ENCODE measurements at regions not wholly inside any gene's neighbourhood (a gene's known extent, or its start where the extent isn't known, plus 50 kb on each side); places are given as distances from the start of the nearest gene placed in this dataset.
"Not testable (repeated sequence)": the region's sequence is repeated elsewhere in the genome, so short reads cannot be mapped to it uniquely, and the experiment has no call there.

DNA sequence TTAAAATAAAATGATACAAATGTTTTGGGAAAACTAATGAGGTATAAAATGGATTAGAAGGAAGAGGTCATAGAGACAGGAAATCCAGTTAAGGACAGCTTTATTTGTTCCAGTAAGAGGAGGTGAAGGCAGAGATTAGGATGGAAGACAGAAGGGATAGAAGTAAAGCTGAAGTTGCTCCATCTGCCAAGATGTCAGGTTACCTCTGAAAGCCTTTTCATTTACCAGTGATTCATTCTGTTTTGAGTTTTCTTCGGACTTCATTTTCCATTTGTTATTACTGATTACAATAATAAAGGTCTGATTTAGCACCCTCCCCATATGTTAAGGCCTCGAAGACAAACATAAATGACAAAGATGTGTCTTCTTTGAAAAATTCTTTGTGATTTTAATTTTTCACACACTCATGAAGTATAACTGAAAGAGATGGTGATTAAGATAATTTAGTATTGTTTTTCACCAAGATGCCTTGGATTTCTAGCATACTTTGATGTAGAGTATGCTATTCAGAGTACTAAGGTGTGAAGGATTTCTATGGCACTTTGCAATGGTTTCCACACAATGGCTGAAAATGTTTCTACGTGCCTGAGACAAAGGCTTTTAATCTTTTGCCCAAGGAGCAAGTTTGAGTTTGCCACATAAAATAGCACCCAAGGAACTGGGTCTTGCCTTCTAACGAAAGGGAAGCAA is 75.4 kb upstream of the PLAAT1 start:
- no peaks in the 10 kb centered on the region for H3K27me3 ChIP-seq (ENCODE audit: low read depth)
- no peaks in the 10 kb centered on the region for H3K9me3 ChIP-seq
- no peak overlapping the region for H3K4me3 ChIP-seq
- H3K27ac ChIP-seq = no peak overlapping the region
- H3K36me3 ChIP-seq = no peaks in the 10 kb centered on the region
- H3K4me1 ChIP-seq = no peaks in the 10 kb centered on the region
- DNase-seq (no peak), ATAC-seq (no peak)
- intact Hi-C loops (cut with DNase I) = no loop called here
- TF ChIP-seq, protein P1, sequence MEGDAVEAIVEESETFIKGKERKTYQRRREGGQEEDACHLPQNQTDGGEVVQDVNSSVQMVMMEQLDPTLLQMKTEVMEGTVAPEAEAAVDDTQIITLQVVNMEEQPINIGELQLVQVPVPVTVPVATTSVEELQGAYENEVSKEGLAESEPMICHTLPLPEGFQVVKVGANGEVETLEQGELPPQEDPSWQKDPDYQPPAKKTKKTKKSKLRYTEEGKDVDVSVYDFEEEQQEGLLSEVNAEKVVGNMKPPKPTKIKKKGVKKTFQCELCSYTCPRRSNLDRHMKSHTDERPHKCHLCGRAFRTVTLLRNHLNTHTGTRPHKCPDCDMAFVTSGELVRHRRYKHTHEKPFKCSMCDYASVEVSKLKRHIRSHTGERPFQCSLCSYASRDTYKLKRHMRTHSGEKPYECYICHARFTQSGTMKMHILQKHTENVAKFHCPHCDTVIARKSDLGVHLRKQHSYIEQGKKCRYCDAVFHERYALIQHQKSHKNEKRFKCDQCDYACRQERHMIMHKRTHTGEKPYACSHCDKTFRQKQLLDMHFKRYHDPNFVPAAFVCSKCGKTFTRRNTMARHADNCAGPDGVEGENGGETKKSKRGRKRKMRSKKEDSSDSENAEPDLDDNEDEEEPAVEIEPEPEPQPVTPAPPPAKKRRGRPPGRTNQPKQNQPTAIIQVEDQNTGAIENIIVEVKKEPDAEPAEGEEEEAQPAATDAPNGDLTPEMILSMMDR (IDR thresholded peaks at IDR 0.05) = no peak

DNA sequence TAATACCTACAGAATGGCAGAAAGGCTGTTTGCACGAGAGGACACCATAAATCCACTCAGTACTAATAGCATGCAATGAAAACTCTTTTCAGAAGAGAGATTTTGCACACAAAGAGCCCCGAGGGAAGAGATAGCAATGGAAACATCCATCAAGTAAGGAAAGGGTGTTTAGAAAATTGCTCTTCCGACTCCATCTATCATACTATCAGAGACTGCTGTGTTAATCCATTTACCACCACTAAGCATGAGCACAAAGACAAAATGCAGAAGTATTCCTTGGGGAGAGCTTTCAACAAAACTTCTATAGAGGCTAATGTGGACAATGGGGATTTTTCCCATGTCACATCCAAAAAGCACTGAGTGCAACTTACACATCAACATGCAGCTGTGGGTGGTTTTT is 72.1 kb upstream of the PLAAT1 start:
- TF ChIP-seq, protein P1 (IDR thresholded peaks at IDR 0.05) = no peak
- ATAC-seq = no peak
- H3K27me3 ChIP-seq (ENCODE audit: low read depth) = no peaks in the 10 kb centered on the region
- H3K9me3 ChIP-seq = no peaks in the 10 kb centered on the region
- DNase-seq = no peak
- no peak overlapping the region for H3K4me3 ChIP-seq
- no peaks in the 10 kb centered on the region for H3K4me1 ChIP-seq
- H3K36me3 ChIP-seq = no peaks in the 10 kb centered on the region
- intact Hi-C loops (cut with DNase I) = no loop called here
- no peak overlapping the region for H3K27ac ChIP-seq

- no peak for ATAC-seq
- Histone ChIP-seq H3K9me3 (no peaks in the 10 kb centered on the region), H3K4me1 (no peaks in the 10 kb centered on the region), H3K4me3 (no peak overlapping the region), H3K36me3 (no peaks in the 10 kb centered on the region), H3K27ac (no peak overlapping the region), H3K27me3 (ENCODE audit: low read depth) (no peaks in the 10 kb centered on the region)
- TF ChIP-seq, protein P1 (IDR thresholded peaks at IDR 0.05) = no peak
- DNase-seq = no peak
- intact Hi-C loops (cut with DNase I) = no loop called here
Observed at GRCh38 chr3:193174140-193174539, 66.9 kb upstream of the PLAAT1 start.

DNA sequence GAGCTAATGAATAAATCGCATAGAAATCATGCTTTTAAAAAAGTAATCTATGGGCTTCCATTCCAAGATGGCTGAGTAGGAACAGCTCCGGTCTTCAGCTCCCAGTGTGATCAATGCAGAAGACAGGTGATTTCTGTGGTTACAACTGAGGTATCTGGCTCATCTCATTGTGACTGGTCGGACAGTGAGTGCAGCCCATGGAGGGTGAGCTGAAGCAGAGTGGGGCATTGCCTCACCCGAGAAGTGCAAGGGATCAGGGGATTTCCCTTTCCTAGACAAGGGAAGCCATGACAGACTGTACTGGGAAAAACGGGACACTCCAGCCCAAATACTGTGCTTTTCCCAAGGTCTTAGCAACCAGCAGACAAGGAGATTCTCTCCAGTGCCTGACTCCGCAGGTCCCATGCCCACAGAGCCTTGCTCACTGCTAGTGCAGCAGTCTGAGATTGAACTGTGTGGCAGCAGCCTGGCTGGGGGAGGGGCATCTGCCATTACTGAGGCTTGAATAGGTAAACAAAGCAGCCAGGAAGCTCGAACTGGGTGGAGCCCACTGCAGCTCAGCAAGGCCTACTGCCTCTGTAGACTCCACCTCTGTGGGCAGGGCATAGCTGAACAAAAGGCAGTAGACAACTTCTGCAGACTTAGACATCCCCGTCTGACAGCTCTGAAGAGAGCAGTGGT is 61.5 kb upstream of the PLAAT1 start:
- intact Hi-C loops (cut with DNase I); H3K27me3 ChIP-seq (ENCODE audit: low read depth); H3K9me3 ChIP-seq; H3K4me1 ChIP-seq; H3K36me3 ChIP-seq; ATAC-seq; H3K4me3 ChIP-seq; H3K27ac ChIP-seq; DNase-seq: not testable (repeated sequence)

- Histone ChIP-seq H3K36me3 (no peaks in the 10 kb centered on the region), H3K9me3 (no peaks in the 10 kb centered on the region), H3K27me3 (ENCODE audit: low read depth) (no peaks in the 10 kb centered on the region), H3K4me3 (no peak overlapping the region), H3K27ac (no peak overlapping the region), H3K4me1 (no peaks in the 10 kb centered on the region)
- DNase-seq = no peak
- TF ChIP-seq, protein P1 (IDR thresholded peaks at IDR 0.05) = no peak
- no peak for ATAC-seq
- intact Hi-C loops (cut with DNase I) = no loop called here
Observed at GRCh38 chr3:193187070-193187722, 53.8 kb upstream of the PLAAT1 start.

Data from lower lobe of right lung (tissue), 2 donors.